ENCODE measurements at regions not wholly inside any gene's neighbourhood (a gene's known extent, or its start where the extent isn't known, plus 50 kb on each side); places are given as distances from the start of the nearest gene placed in this dataset.

- no peak for DNase-seq (ENCODE audit: low read depth)
Observed at GRCh38 chr2:10985260-10985659, 73.5 kb downstream of the KCNF1 start.

- DNase-seq (ENCODE audit: low read depth): no peak
Observed at GRCh38 chr2:10985901-10986535, 74.3 kb downstream of the KCNF1 start.

GRCh38 chr2:10987439-10987838 is 75.7 kb downstream of the KCNF1 start:
- no peak for DNase-seq (ENCODE audit: low read depth)

GRCh38 chr2:10987861-10988260 is 76.1 kb downstream of the KCNF1 start:
- no peak for DNase-seq (ENCODE audit: low read depth)

- no peak for DNase-seq (ENCODE audit: low read depth)
Observed at GRCh38 chr2:10989151-10989550, 77.4 kb downstream of the KCNF1 start.

GRCh38 chr2:10989782-10990181 is 78.0 kb downstream of the KCNF1 start:
- DNase-seq (ENCODE audit: low read depth): no peak

- no peak for DNase-seq (ENCODE audit: low read depth)
Observed at GRCh38 chr2:10990561-10991111, 78.9 kb downstream of the KCNF1 start.

GRCh38 chr2:10992023-10992791 is 80.5 kb downstream of the KCNF1 start:
- DNase-seq (ENCODE audit: low read depth): no peak

GRCh38 chr2:10993001-10993481 is 81.3 kb downstream of the KCNF1 start:
- DNase-seq (ENCODE audit: low read depth): no peak

GRCh38 chr2:10995366-10995970 is 83.7 kb downstream of the KCNF1 start:
- no peak for DNase-seq (ENCODE audit: low read depth)

GRCh38 chr2:11004199-11004598 is 92.5 kb downstream of the KCNF1 start:
- DNase-seq (ENCODE audit: low read depth): no peak

- no peak for DNase-seq (ENCODE audit: low read depth)
Observed at GRCh38 chr2:11005032-11005431, 93.3 kb downstream of the KCNF1 start.

GRCh38 chr2:11006191-11006590 is 94.5 kb downstream of the KCNF1 start:
- no peak for DNase-seq (ENCODE audit: low read depth)

- no peak for DNase-seq (ENCODE audit: low read depth)
Observed at GRCh38 chr2:11007331-11008264, 95.9 kb downstream of the KCNF1 start.

- DNase-seq (ENCODE audit: low read depth): no peak
Observed at GRCh38 chr2:11008773-11009172, 97.0 kb downstream of the KCNF1 start.

- DNase-seq (ENCODE audit: low read depth): no peak
Observed at GRCh38 chr2:11009176-11009575, 97.4 kb downstream of the KCNF1 start.

GRCh38 chr2:11009891-11010290 is 98.2 kb downstream of the KCNF1 start:
- DNase-seq (ENCODE audit: low read depth): no peak

GRCh38 chr2:11011359-11011758 is 99.6 kb downstream of the KCNF1 start:
- DNase-seq (ENCODE audit: low read depth): no peak

- no peak for DNase-seq (ENCODE audit: low read depth)
Observed at GRCh38 chr2:11012131-11012693, 100.5 kb downstream of the KCNF1 start.

- DNase-seq (ENCODE audit: low read depth): no peak
Observed at GRCh38 chr2:11013196-11013595, 101.5 kb downstream of the KCNF1 start.

- no peak for DNase-seq (ENCODE audit: low read depth)
Observed at GRCh38 chr2:11014026-11014425, 102.3 kb downstream of the KCNF1 start.

Data from T follicular helper cell (primary cell).